ENCODE measurements at regions not wholly inside any gene's neighbourhood (a gene's known extent, or its start where the extent isn't known, plus 50 kb on each side); places are given as distances from the start of the nearest gene placed in this dataset.

DNA sequence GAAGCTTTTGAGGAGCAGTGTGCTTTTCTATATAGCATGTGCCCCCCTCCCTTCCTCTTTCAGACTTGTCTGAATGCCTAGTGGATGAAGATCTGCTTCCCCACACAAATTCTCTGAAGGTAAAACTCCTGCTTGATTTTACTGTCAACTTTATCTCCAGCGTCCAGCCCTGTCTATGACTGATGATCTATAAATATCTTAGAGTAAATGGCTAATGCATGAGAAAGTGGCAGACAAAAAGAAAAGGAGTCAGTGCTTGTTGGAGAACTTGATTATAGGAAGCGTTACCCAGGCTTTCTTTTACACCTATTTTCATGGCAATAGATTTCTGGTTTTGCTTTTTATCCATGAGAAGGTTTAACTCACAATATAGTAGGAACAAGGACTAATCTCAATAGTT is 168.3 kb upstream of the HS3ST1 start:
- TF ChIP-seq EZH2phosphoT487 (IDR thresholded peaks at IDR 0.05; ENCODE audit: low read length) (no peak), EZH2 (optimal IDR thresholded peaks at IDR 0.05; ENCODE audit: low read depth, low read length) (no peak), CTCF (IDR thresholded peaks at IDR 0.05; ENCODE audit: low read length) (no peak)
- Histone ChIP-seq H3K9me3 (replicated peaks; ENCODE audit: insufficient read depth, low read length) (no peaks in the 10 kb centered on the region), H4K20me1 (ENCODE audit: insufficient read depth, low read length) (no peaks in the 10 kb centered on the region), H3K36me3 (replicated peaks; ENCODE audit: insufficient read depth, low read length) (no peaks in the 10 kb centered on the region), H3K4me1 (ENCODE audit: low read length) (0 out of 2 replicates have a peak, but pooled peaks cover 8% of the 10 kb centered on the region), H3K4me3 (ENCODE audit: low read length) (no peak overlapping the region), H2AFZ (ENCODE audit: low read length) (no peak overlapping the region), H3K27me3 (replicated peaks; ENCODE audit: insufficient read depth, low read length) (no peaks in the 10 kb centered on the region), H3K4me2 (ENCODE audit: low read depth, low read length) (no peak overlapping the region), H3K9me2 (replicated peaks; ENCODE audit: insufficient read depth, low read length) (no peaks in the 10 kb centered on the region), H3F3A (ENCODE audit: insufficient read depth, low read length) (no peaks in the 10 kb centered on the region), H3K9ac (ENCODE audit: low read length) (no peak overlapping the region), H3K79me2 (ENCODE audit: low read length) (no peaks in the 10 kb centered on the region), H3K27ac (ENCODE audit: low read length) (no peak overlapping the region)
- no peak for DNase-seq

DNA sequence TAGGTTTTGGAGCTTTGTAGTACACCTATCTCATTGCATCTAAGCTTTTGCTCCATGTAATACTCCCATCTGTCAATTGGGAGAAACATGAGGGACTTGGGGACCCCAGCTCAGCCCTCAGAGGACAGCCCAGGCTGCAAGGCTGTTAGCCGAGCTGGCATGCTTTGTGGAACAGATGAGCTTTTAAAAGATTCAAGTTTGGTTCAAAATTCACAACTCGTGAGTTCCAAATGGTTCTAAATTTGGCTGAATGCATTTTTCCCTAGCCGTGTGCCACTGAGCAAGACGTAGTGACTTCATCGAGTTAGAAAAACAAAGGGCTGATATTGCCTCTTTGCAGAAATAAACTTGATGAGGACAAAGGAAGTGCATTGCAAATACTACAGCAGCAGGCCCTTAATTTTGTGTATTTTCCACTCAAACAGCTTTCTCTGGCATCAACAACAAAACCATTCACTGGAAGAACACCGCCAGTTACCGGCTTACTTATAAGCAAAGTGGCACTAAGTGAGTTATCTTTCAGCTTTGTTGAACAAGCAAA is 165.0 kb upstream of the HS3ST1 start:
- no peaks in the 10 kb centered on the region for H3F3A ChIP-seq (ENCODE audit: insufficient read depth, low read length)
- H3K9me2 ChIP-seq (replicated peaks; ENCODE audit: insufficient read depth, low read length): no peaks in the 10 kb centered on the region
- no peaks in the 10 kb centered on the region for H3K9me3 ChIP-seq (replicated peaks; ENCODE audit: insufficient read depth, low read length)
- no peak for DNase-seq
- no peaks in the 10 kb centered on the region for H3K79me2 ChIP-seq (ENCODE audit: low read length)
- H3K9ac ChIP-seq (ENCODE audit: low read length): no peak overlapping the region
- no peak overlapping the region for H2AFZ ChIP-seq (ENCODE audit: low read length)
- H3K27me3 ChIP-seq (replicated peaks; ENCODE audit: insufficient read depth, low read length): no peaks in the 10 kb centered on the region
- 0 out of 2 replicates have a peak, but pooled peaks cover 8% of the 10 kb centered on the region for H3K4me1 ChIP-seq (ENCODE audit: low read length)
- no peak for TF ChIP-seq CTCF (IDR thresholded peaks at IDR 0.05; ENCODE audit: low read length)
- no peak for TF ChIP-seq EZH2phosphoT487 (IDR thresholded peaks at IDR 0.05; ENCODE audit: low read length)
- TF ChIP-seq EZH2 (optimal IDR thresholded peaks at IDR 0.05; ENCODE audit: low read depth, low read length): no peak
- no peak overlapping the region for H3K27ac ChIP-seq (ENCODE audit: low read length)
- no peak overlapping the region for H3K4me3 ChIP-seq (ENCODE audit: low read length)
- H3K4me2 ChIP-seq (ENCODE audit: low read depth, low read length): no peak overlapping the region
- H3K36me3 ChIP-seq (replicated peaks; ENCODE audit: insufficient read depth, low read length): no peaks in the 10 kb centered on the region
- no peaks in the 10 kb centered on the region for H4K20me1 ChIP-seq (ENCODE audit: insufficient read depth, low read length)

GRCh38 chr4:11592276-11592675 is 163.6 kb upstream of the HS3ST1 start:
- no peaks in the 10 kb centered on the region for H4K20me1 ChIP-seq (ENCODE audit: insufficient read depth, low read length)
- no peak for TF ChIP-seq EZH2phosphoT487 (IDR thresholded peaks at IDR 0.05; ENCODE audit: low read length)
- no peak for TF ChIP-seq EZH2 (optimal IDR thresholded peaks at IDR 0.05; ENCODE audit: low read depth, low read length)
- no peak for TF ChIP-seq CTCF (IDR thresholded peaks at IDR 0.05; ENCODE audit: low read length)
- 0 out of 2 replicates have a peak, but pooled peaks cover 8% of the 10 kb centered on the region for H3K4me1 ChIP-seq (ENCODE audit: low read length)
- no peak overlapping the region for H3K4me3 ChIP-seq (ENCODE audit: low read length)
- H2AFZ ChIP-seq (ENCODE audit: low read length): no peak overlapping the region
- DNase-seq: no peak
- H3K79me2 ChIP-seq (ENCODE audit: low read length): no peaks in the 10 kb centered on the region
- H3K36me3 ChIP-seq (replicated peaks; ENCODE audit: insufficient read depth, low read length): no peaks in the 10 kb centered on the region
- no peak overlapping the region for H3K27ac ChIP-seq (ENCODE audit: low read length)
- no peak overlapping the region for H3K4me2 ChIP-seq (ENCODE audit: low read depth, low read length)
- H3K9me2 ChIP-seq (replicated peaks; ENCODE audit: insufficient read depth, low read length): no peaks in the 10 kb centered on the region
- H3K9ac ChIP-seq (ENCODE audit: low read length): no peak overlapping the region
- H3K27me3 ChIP-seq (replicated peaks; ENCODE audit: insufficient read depth, low read length): no peaks in the 10 kb centered on the region
- no peaks in the 10 kb centered on the region for H3K9me3 ChIP-seq (replicated peaks; ENCODE audit: insufficient read depth, low read length)
- no peaks in the 10 kb centered on the region for H3F3A ChIP-seq (ENCODE audit: insufficient read depth, low read length)
